ENCODE measurements at regions not wholly inside any gene's neighbourhood (a gene's known extent, or its start where the extent isn't known, plus 50 kb on each side); places are given as distances from the start of the nearest gene placed in this dataset.

DNA sequence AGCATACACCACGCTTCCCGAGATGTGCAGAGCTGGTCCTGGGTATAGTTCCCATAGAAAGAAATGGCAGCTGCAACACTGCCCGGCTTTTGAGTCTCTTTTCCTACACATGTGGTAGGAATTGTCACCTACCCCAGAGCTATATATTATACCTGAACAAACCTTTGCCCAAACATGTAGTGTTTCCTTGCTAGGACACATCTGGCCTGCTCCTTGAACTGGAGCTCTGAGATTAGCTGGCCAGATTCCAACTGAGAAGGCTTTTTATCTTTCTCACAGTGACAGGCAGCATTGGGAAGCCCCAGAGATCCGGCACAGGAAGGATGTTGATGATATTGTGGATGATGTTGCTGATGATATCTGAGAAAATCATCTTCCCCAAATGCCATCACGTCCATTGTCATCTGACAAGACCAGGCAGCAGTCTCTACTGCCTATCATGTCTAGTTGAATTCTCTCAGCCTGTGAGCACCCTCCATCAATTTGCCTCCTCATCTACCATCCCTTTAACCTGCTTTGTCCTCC lies 115.0 kb upstream of the SMYD2 start:
- no peak for DNase-seq
- WGBS, 4 donors = 52 to 72% (median 59%) methylated on average over 5 of the region's 5 CpGs
- intact Hi-C loops (cut with DNase I) = no loop called here
- Histone ChIP-seq H3K9me3 (replicated peaks in 1 of 3) (no peaks in the 10 kb centered on the region), H3K36me3 (replicated peaks in 1 of 2) (no peaks in the 10 kb centered on the region), H3K27ac (no peak overlapping the region), H3K27me3 (no peaks in the 10 kb centered on the region), H3K4me1 (replicated peaks in 1 of 2) (no peaks in the 10 kb centered on the region), H3K4me3 (no peak overlapping the region)
- no peak for TF ChIP-seq POLR2A (IDR thresholded peaks at IDR 0.05)
- TF ChIP-seq, protein P1, sequence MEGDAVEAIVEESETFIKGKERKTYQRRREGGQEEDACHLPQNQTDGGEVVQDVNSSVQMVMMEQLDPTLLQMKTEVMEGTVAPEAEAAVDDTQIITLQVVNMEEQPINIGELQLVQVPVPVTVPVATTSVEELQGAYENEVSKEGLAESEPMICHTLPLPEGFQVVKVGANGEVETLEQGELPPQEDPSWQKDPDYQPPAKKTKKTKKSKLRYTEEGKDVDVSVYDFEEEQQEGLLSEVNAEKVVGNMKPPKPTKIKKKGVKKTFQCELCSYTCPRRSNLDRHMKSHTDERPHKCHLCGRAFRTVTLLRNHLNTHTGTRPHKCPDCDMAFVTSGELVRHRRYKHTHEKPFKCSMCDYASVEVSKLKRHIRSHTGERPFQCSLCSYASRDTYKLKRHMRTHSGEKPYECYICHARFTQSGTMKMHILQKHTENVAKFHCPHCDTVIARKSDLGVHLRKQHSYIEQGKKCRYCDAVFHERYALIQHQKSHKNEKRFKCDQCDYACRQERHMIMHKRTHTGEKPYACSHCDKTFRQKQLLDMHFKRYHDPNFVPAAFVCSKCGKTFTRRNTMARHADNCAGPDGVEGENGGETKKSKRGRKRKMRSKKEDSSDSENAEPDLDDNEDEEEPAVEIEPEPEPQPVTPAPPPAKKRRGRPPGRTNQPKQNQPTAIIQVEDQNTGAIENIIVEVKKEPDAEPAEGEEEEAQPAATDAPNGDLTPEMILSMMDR (IDR thresholded peaks at IDR 0.05) = no peak

DNA sequence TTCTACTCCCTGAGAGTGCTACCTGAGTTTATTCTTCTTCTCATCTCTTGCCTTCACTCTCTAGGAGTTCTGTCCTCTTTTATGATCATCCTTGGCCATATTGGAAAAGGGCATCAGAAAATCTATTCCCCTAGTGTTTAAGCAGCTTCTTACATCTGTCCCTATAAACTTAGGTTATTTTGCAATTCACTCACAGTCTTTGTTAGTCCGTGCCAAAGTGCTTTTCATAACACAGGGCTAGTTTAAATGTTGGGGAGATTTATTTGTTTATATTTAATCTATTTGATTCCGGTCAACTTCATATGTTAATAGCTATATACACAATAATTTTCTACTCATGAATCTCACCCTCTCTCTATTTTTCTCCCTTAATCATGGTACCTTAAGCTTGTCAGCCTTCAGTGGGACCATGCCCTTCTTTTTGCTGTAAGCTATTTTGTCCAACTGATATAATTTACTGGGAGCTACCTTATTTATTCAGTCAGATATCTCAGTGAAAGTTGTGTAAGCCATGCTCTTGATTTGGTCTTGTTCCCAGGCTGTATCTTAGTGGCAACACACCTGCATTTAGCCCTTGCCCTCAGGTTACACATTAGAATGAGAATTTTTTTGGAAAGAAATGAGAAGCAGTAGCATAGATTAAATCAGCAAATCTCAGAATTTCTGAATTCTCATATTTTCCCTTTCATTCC lies 106.3 kb upstream of the SMYD2 start:
- H3K4me1 ChIP-seq (replicated peaks in 1 of 2) = no peaks in the 10 kb centered on the region
- no peak overlapping the region for H3K27ac ChIP-seq
- DNase-seq = no peak
- H3K36me3 ChIP-seq (replicated peaks in 1 of 2) = no peaks in the 10 kb centered on the region
- peaks cover 6% of the 10 kb centered on the region for H3K27me3 ChIP-seq
- TF ChIP-seq, protein P1 (IDR thresholded peaks at IDR 0.05) = no peak
- no peak for TF ChIP-seq POLR2A (IDR thresholded peaks at IDR 0.05)
- H3K9me3 ChIP-seq (replicated peaks in 1 of 3) = no peaks in the 10 kb centered on the region
- intact Hi-C loops (cut with DNase I) = no loop called here
- 27 to 35% (median 34%) methylated on average over 2 of the region's 2 CpGs for WGBS, 4 donors
- no peak overlapping the region for H3K4me3 ChIP-seq

GRCh38 chr1:214178102-214178501 lies 102.9 kb upstream of the SMYD2 start:
- DNase-seq = no peak
- Histone ChIP-seq H3K9me3 (replicated peaks in 1 of 3) (no peaks in the 10 kb centered on the region), H3K36me3 (replicated peaks in 1 of 2) (no peaks in the 10 kb centered on the region), H3K27me3 (peaks cover 7% of the 10 kb centered on the region), H3K4me1 (replicated peaks in 1 of 2) (no peaks in the 10 kb centered on the region), H3K4me3 (no peak overlapping the region), H3K27ac (no peak overlapping the region)
- intact Hi-C loops (cut with DNase I) = no loop called here
- WGBS, 4 donors = 88 to 98% (median 95%) methylated on average over 2 of the region's 2 CpGs
- no peak for TF ChIP-seq POLR2A (IDR thresholded peaks at IDR 0.05)
- TF ChIP-seq, protein P1 (IDR thresholded peaks at IDR 0.05) = no peak

DNA sequence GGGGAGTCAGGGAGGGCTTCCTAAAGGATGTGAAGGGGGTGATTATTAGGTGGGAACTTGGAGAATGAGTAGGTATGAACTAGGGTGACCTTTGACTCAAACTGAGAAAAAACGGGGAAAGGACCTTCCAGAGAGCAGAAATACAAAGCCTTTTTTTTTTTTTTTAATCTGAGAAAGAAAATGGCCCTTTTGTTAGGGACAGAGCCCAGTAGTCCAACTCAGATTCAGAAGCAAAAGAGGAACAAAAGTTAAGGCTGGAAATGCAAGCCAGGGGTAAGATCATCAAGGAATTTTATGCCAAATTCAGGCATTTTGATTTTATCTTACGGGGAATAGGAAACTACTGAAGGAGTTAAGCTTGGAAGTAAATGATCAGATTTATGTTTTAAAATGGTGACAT lies 96.0 kb upstream of the SMYD2 start:
- Histone ChIP-seq H3K36me3 (replicated peaks in 1 of 2) (no peaks in the 10 kb centered on the region), H3K4me1 (replicated peaks in 1 of 2) (peaks cover 4% of the 10 kb centered on the region in 2 donors), H3K4me3 (no peak overlapping the region), H3K9me3 (replicated peaks in 1 of 3) (no peaks in the 10 kb centered on the region), H3K27ac (no peak overlapping the region), H3K27me3 (peaks cover 41% of the 10 kb centered on the region)
- no peak for DNase-seq
- intact Hi-C loops (cut with DNase I) = no loop called here
- WGBS, 4 donors = 68 to 81% (median 70%) methylated on average over 2 of the region's 2 CpGs
- TF ChIP-seq, protein P1 (IDR thresholded peaks at IDR 0.05) = no peak
- no peak for TF ChIP-seq POLR2A (IDR thresholded peaks at IDR 0.05)

All from adrenal gland (tissue), 9 donors.